OCI-LY7 (cell line): ENCODE measurements at regions not wholly inside any gene's neighbourhood (a gene's known extent, or its start where the extent isn't known, plus 50 kb on each side); places are given as distances from the start of the nearest gene placed in this dataset.

Experiments
- BruUV-seq: library from RNA; stranded (reverse); fragments of 400-500 nt; replicated peaks from 2 replicates; lab custom pipeline; 2021; lab: Mats Ljungman, UMichigan
- CTCF ChIA-PET: fragments of 300-600 bp; sonication (Branson Sonifier 250); formaldehyde crosslinking; loops from one replicate; lab custom pipeline; 2022; ENCODE audit warnings: antibody characterized with exemption; ENCODE audit not compliant: unreplicated experiment; lab: Charles Lee
- POLR2A ChIA-PET: fragments of 300-600 bp; sonication (Branson Sonifier 250); formaldehyde crosslinking; loops from one replicate; lab custom pipeline; 2022; ENCODE audit warnings: antibody characterized with exemption; lab: Charles Lee
- DNase-seq: peaks from one replicate; pipeline ENCODE4 v3.0.0-alpha.2; 2015; ENCODE audit warnings: low spot score
- H2AFZ ChIP-seq: fragments of 200-600 bp; sonication (generic), shearing (Covaris generic); 2 replicates; pipeline ENCODE4 v1.6.1; 2014; ENCODE audit warnings: mild to moderate bottlenecking, antibody characterized with exemption, low read length, moderate library complexity
- H3K27ac ChIP-seq: fragments of 200-600 bp; sonication (generic); 2 replicates; pipeline ENCODE4 v1.5.1; 2014; ENCODE audit warnings: mixed run types, low read depth, mild to moderate bottlenecking, moderate library complexity, low read length, inconsistent platforms; ENCODE audit not compliant: poor library complexity, severe bottlenecking
- H3K36me3 ChIP-seq: fragments of 200-600 bp; sonication (generic); 2 replicates; pipeline ENCODE4 v1.6.1; 2014; ENCODE audit warnings: mild to moderate bottlenecking, antibody characterized with exemption, low read length, moderate library complexity, mixed read lengths; ENCODE audit not compliant: insufficient read depth
- H3K4me1 ChIP-seq: fragments of 200-600 bp; sonication (generic); 2 replicates; pipeline ENCODE4 v1.5.1; 2014; ENCODE audit warnings: mild to moderate bottlenecking, low read length; ENCODE audit not compliant: insufficient read depth, poor library complexity, severe bottlenecking
- H3K4me2 ChIP-seq: fragments of 200-600 bp; sonication (generic); 2 replicates; pipeline ENCODE4 v1.6.1; 2014; ENCODE audit warnings: mild to moderate bottlenecking, low read length
- H3K4me3 ChIP-seq: fragments of 200-600 bp; sonication (generic); 2 replicates; pipeline ENCODE4 v1.5.1; 2014; ENCODE audit warnings: mild to moderate bottlenecking, low read depth, low read length; ENCODE audit not compliant: poor library complexity, severe bottlenecking
- H3K79me2 ChIP-seq: fragments of 200-600 bp; sonication (generic); 2 replicates; pipeline ENCODE4 v1.6.1; 2016; ENCODE audit warnings: low read depth, mild to moderate bottlenecking, low read length, moderate library complexity, mixed read lengths; ENCODE audit not compliant: insufficient read depth
- H3K9me2 ChIP-seq: fragments of 200-600 bp; sonication (generic); 2 replicates; pipeline ENCODE4 v1.6.1; 2016; ENCODE audit warnings: mild to moderate bottlenecking, low read length, mixed read lengths; ENCODE audit not compliant: insufficient read depth
- H3K9me3 ChIP-seq: fragments of 200-600 bp; sonication (generic); 2 replicates; pipeline ENCODE4 v1.6.1; 2014; ENCODE audit warnings: mild to moderate bottlenecking, mixed run types, low read length, mixed read lengths
- H4K20me1 ChIP-seq: fragments of 200-600 bp; sonication (generic); 2 replicates; pipeline ENCODE4 v1.6.1; 2014; ENCODE audit warnings: mild to moderate bottlenecking, antibody characterized with exemption, low read length, moderate library complexity, mixed read lengths; ENCODE audit not compliant: insufficient read depth
- EZH2phosphoT487 ChIP-seq: fragments of 200-600 bp; sonication (generic); IDR thresholded peaks from 2 replicates; pipeline ENCODE4 v1.6.1; 2018; ENCODE audit warnings: low read depth, borderline replicate concordance, mild to moderate bottlenecking, mixed run types, antibody characterized with exemption, low read length, moderate library complexity, mixed read lengths
- intact Hi-C: fragments of 100-400 bp; cut with micrococcal nuclease; formaldehyde crosslinking; loops from one replicate; pipeline ENCODE4 v1.10.0; 2022; ENCODE audit not compliant: unreplicated experiment
- TF ChIP-seq, protein P1 (sequence below): fragments of 200-600 bp; sonication (generic); conservative IDR thresholded peaks from 2 replicates; pipeline ENCODE4 v1.5.1; 2014; ENCODE audit warnings: mild to moderate bottlenecking, antibody characterized with exemption, low read length, moderate library complexity, mixed read lengths

DNA sequence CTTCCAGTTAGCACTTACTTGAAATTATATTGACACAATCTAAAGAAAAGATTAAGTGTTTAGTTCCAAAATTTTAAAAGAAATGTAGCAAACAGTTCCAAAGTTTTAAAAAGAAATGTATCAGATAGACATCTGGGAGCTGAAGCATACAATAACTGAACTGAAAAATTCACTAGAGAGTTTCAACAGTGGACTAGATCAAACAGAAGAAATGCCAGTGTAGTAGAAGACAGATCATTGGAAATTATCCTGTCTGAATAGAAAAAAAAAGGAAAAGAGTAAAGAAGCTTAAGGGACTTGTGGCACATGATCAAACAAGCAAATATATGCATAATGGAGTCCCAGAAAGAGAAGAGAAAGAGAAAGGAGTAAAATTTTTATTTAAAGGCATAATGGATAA, 261.4 kb downstream of the LAS1L start:
- intact Hi-C loops = no loop called here
- Histone ChIP-seq H2AFZ (no peak overlapping the region), H4K20me1 (no peaks in the 10 kb centered on the region), H3K27ac (no peak overlapping the region), H3K4me2 (no peak overlapping the region), H3K79me2 (no peaks in the 10 kb centered on the region), H3K4me3 (no peak overlapping the region), H3K9me3 (no peaks in the 10 kb centered on the region), H3K9me2 (no peaks in the 10 kb centered on the region), H3K36me3 (no peaks in the 10 kb centered on the region), H3K4me1 (no peaks in the 10 kb centered on the region)
- ChIA-PET CTCF (no interaction called here), POLR2A (no interaction called here)
- no peak for DNase-seq
- TF ChIP-seq, protein P1, sequence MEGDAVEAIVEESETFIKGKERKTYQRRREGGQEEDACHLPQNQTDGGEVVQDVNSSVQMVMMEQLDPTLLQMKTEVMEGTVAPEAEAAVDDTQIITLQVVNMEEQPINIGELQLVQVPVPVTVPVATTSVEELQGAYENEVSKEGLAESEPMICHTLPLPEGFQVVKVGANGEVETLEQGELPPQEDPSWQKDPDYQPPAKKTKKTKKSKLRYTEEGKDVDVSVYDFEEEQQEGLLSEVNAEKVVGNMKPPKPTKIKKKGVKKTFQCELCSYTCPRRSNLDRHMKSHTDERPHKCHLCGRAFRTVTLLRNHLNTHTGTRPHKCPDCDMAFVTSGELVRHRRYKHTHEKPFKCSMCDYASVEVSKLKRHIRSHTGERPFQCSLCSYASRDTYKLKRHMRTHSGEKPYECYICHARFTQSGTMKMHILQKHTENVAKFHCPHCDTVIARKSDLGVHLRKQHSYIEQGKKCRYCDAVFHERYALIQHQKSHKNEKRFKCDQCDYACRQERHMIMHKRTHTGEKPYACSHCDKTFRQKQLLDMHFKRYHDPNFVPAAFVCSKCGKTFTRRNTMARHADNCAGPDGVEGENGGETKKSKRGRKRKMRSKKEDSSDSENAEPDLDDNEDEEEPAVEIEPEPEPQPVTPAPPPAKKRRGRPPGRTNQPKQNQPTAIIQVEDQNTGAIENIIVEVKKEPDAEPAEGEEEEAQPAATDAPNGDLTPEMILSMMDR = no peak
- no peak for TF ChIP-seq EZH2phosphoT487
- no TSS peak for BruUV-seq

DNA sequence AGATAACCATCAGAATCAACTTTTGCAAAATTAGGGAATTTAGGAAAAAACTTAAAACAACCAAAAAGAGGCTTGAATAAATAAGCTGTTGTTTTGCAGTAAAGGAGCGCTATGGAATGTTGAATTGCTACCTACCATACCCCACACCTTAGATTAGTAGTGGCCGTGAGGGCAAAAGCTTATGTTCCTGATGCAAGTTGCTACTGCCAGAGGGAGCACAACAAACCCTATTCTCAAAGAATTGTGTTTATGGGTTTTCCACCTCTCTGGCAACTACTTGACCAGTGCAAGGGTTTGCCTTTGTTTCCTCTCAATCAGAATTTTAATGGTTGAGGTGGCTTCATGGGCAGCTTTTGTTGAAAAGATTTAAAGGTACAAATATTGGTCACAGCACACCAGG, 268.1 kb downstream of the LAS1L start:
- DNase-seq = no peak
- TF ChIP-seq, protein P1 = no peak
- no peak for TF ChIP-seq EZH2phosphoT487
- Histone ChIP-seq H3K36me3 (no peaks in the 10 kb centered on the region), H3K4me3 (no peak overlapping the region), H3K9me3 (no peaks in the 10 kb centered on the region), H3K79me2 (no peaks in the 10 kb centered on the region), H3K4me1 (no peaks in the 10 kb centered on the region), H4K20me1 (no peaks in the 10 kb centered on the region), H2AFZ (no peak overlapping the region), H3K9me2 (no peaks in the 10 kb centered on the region), H3K4me2 (no peak overlapping the region), H3K27ac (no peak overlapping the region)
- BruUV-seq = no TSS peak
- ChIA-PET CTCF (no interaction called here), POLR2A (no interaction called here)
- intact Hi-C loops = no loop called here

DNA sequence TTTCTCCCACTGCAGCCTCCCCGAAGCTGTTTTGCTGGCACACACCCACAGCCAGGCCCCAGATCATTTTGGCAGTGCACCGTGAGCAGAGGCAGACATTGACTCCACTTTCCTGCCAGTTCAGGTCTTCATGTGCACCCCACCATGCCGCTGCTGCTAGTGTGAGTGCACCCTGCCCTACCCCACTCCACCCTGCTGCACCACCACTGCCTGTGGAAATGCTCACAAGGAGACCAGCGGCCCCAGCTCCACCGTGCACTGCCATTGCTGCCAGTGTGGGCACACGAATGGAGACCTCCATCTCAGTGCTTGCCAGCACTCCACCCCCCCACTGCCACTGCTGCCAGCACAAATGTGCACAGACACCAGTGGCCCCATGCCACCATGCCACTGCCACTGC, 277.6 kb upstream of the ZC4H2 start:
- Histone ChIP-seq H3K27ac (no peak overlapping the region), H3K9me2 (no peaks in the 10 kb centered on the region), H3K4me2 (no peak overlapping the region), H3K4me1 (no peaks in the 10 kb centered on the region), H3K9me3 (no peaks in the 10 kb centered on the region), H2AFZ (no peak overlapping the region), H4K20me1 (no peaks in the 10 kb centered on the region), H3K4me3 (no peak overlapping the region), H3K36me3 (no peaks in the 10 kb centered on the region), H3K79me2 (no peaks in the 10 kb centered on the region)
- ChIA-PET CTCF (no interaction called here), POLR2A (no interaction called here)
- DNase-seq = no peak
- no peak for TF ChIP-seq EZH2phosphoT487
- TF ChIP-seq, protein P1 = no peak
- intact Hi-C loops = no loop called here
- no TSS peak for BruUV-seq
